ENCODE measurements at regions not wholly inside any gene's neighbourhood (a gene's known extent, or its start where the extent isn't known, plus 50 kb on each side); places are given as distances from the start of the nearest gene placed in this dataset.

DNA sequence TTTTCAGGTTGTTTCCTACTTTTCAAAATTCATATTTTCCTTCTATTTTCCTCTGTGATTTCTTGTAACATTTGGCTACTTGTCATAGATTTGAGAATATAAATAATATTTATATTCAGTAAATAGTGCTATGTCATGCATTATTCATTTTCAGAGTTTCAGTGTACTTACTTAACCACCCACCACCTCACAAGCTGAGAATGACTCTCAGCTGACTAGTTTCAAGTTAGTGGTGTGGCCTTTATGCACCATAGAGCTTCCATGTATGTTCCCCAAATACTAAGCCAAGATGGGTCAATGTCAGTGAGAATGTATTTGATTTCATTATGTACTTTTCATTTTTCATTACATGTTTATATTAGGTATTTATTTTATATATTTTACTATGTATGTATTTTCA is 56.9 kb upstream of the RGS1 start (continued):
- TF ChIP-seq, protein P1, sequence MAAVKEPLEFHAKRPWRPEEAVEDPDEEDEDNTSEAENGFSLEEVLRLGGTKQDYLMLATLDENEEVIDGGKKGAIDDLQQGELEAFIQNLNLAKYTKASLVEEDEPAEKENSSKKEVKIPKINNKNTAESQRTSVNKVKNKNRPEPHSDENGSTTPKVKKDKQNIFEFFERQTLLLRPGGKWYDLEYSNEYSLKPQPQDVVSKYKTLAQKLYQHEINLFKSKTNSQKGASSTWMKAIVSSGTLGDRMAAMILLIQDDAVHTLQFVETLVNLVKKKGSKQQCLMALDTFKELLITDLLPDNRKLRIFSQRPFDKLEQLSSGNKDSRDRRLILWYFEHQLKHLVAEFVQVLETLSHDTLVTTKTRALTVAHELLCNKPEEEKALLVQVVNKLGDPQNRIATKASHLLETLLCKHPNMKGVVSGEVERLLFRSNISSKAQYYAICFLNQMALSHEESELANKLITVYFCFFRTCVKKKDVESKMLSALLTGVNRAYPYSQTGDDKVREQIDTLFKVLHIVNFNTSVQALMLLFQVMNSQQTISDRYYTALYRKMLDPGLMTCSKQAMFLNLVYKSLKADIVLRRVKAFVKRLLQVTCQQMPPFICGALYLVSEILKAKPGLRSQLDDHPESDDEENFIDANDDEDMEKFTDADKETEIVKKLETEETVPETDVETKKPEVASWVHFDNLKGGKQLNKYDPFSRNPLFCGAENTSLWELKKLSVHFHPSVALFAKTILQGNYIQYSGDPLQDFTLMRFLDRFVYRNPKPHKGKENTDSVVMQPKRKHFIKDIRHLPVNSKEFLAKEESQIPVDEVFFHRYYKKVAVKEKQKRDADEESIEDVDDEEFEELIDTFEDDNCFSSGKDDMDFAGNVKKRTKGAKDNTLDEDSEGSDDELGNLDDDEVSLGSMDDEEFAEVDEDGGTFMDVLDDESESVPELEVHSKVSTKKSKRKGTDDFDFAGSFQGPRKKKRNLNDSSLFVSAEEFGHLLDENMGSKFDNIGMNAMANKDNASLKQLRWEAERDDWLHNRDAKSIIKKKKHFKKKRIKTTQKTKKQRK (IDR thresholded peaks at IDR 0.05; ENCODE audit: low read depth, low read length), result no peak
- TF ChIP-seq ETV6 (conservative IDR thresholded peaks at IDR 0.05 in 1 of 2, IDR thresholded peaks at IDR 0.05 in 1 of 2; ENCODE audit: borderline replicate concordance in 1 of 2, low read depth in 1 of 2) (peak in 1 of 2 experiments; percentile 42; a peak in 1 of 4 replicates), POU2F2 (IDR thresholded peaks at IDR 0.05; ENCODE audit: borderline replicate concordance, low read depth, low read length) (peak; percentile 80; the same call in 1 of the 3 replicates), YY1 (IDR thresholded peaks at IDR 0.05; ENCODE audit: low read depth, low read length) (no peak), PAX8 (IDR thresholded peaks at IDR 0.05) (peak; percentile 22; the same call in 1 of the 2 replicates), SMARCA5 (IDR thresholded peaks at IDR 0.05) (no peak), EP300 (IDR thresholded peaks at IDR 0.05; ENCODE audit: borderline replicate concordance in 1 of 2, control insufficient read depth in 1 of 2, low read depth in 2 of 2, low read length in 2 of 2) (peak; percentile 83 to 94), IKZF2 (IDR thresholded peaks at IDR 0.05) (0 out of 4 replicates have a peak, but pooled peaks of 1 of the 2 experiments have one; percentile 31), ZNF217 (IDR thresholded peaks at IDR 0.05) (no peak), IRF4 (IDR thresholded peaks at IDR 0.05; ENCODE audit: low read depth, low read length) (peak; percentile 92), DPF2 (IDR thresholded peaks at IDR 0.05) (peak; percentile 40; the same call in 1 of the 2 replicates), LARP7 (IDR thresholded peaks at IDR 0.05) (no peak), ASH2L (IDR thresholded peaks at IDR 0.05; ENCODE audit: borderline replicate concordance, low read depth) (no peak), BMI1 (IDR thresholded peaks at IDR 0.05; ENCODE audit: borderline replicate concordance) (no peak), TCF12 (IDR thresholded peaks at IDR 0.05; ENCODE audit: low read depth, low read length) (no peak), RUNX3 (IDR thresholded peaks at IDR 0.05; ENCODE audit: low read length) (peak; percentile 87)
- TF ChIP-seq, protein P2, sequence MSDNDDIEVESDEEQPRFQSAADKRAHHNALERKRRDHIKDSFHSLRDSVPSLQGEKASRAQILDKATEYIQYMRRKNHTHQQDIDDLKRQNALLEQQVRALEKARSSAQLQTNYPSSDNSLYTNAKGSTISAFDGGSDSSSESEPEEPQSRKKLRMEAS (IDR thresholded peaks at IDR 0.05; ENCODE audit: low read depth, low read length), result no peak
- TF ChIP-seq, protein P3, sequence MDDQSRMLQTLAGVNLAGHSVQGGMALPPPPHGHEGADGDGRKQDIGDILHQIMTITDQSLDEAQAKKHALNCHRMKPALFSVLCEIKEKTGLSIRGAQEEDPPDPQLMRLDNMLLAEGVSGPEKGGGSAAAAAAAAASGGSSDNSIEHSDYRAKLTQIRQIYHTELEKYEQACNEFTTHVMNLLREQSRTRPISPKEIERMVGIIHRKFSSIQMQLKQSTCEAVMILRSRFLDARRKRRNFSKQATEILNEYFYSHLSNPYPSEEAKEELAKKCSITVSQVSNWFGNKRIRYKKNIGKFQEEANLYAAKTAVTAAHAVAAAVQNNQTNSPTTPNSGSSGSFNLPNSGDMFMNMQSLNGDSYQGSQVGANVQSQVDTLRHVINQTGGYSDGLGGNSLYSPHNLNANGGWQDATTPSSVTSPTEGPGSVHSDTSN (IDR thresholded peaks at IDR 0.05; ENCODE audit: insufficient replicate concordance, low read depth, low read length), result no peak
- TF ChIP-seq, protein P4, sequence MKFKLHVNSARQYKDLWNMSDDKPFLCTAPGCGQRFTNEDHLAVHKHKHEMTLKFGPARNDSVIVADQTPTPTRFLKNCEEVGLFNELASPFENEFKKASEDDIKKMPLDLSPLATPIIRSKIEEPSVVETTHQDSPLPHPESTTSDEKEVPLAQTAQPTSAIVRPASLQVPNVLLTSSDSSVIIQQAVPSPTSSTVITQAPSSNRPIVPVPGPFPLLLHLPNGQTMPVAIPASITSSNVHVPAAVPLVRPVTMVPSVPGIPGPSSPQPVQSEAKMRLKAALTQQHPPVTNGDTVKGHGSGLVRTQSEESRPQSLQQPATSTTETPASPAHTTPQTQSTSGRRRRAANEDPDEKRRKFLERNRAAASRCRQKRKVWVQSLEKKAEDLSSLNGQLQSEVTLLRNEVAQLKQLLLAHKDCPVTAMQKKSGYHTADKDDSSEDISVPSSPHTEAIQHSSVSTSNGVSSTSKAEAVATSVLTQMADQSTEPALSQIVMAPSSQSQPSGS (IDR thresholded peaks at IDR 0.05; ENCODE audit: low read length), result peak; percentile 90
- TF ChIP-seq, protein P5, sequence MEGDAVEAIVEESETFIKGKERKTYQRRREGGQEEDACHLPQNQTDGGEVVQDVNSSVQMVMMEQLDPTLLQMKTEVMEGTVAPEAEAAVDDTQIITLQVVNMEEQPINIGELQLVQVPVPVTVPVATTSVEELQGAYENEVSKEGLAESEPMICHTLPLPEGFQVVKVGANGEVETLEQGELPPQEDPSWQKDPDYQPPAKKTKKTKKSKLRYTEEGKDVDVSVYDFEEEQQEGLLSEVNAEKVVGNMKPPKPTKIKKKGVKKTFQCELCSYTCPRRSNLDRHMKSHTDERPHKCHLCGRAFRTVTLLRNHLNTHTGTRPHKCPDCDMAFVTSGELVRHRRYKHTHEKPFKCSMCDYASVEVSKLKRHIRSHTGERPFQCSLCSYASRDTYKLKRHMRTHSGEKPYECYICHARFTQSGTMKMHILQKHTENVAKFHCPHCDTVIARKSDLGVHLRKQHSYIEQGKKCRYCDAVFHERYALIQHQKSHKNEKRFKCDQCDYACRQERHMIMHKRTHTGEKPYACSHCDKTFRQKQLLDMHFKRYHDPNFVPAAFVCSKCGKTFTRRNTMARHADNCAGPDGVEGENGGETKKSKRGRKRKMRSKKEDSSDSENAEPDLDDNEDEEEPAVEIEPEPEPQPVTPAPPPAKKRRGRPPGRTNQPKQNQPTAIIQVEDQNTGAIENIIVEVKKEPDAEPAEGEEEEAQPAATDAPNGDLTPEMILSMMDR (IDR thresholded peaks at IDR 0.05 in 2 of 3, conservative IDR thresholded peaks at IDR 0.05 in 1 of 3; ENCODE audit: control insufficient read depth in 2 of 3, extremely low read depth in 1 of 3, insufficient read depth in 1 of 3, low read depth in 3 of 3, low read length in 3 of 3), result no peak
